HG03139 (cell line): ENCODE measurements at regions not wholly inside any gene's neighbourhood (a gene's known extent, or its start where the extent isn't known, plus 50 kb on each side); places are given as distances from the start of the nearest gene placed in this dataset.
A peak's percentile ranks its signal among the peaks of the same experiment; 100 is the strongest.

Source experiments
- ATAC-seq: cut with Tn5 transposase; IDR thresholded peaks from one replicate; pipeline ENCODE4 v1.9.1; 2021; ENCODE audit not compliant: unreplicated experiment

- ATAC-seq: no peak
These were observed 976.4 kb upstream of the SEL1L start for GRCh38 chr14:82510007-82510406.

- ATAC-seq: no peak
These were observed 977.7 kb upstream of the SEL1L start for GRCh38 chr14:82511399-82511798.

GRCh38 chr14:82520765-82521164 is 987.1 kb upstream of the SEL1L start:
- no peak for ATAC-seq

- no peak for ATAC-seq
These were observed 987.5 kb upstream of the SEL1L start for GRCh38 chr14:82521191-82521590.

- no peak for ATAC-seq
These were observed 994.4 kb upstream of the SEL1L start for GRCh38 chr14:82528016-82528415.

- ATAC-seq: no peak
These were observed 999.7 kb upstream of the SEL1L start for GRCh38 chr14:82533351-82533750.

GRCh38 chr14:82536566-82536965 is 1002.9 kb upstream of the SEL1L start:
- ATAC-seq: no peak

- no peak for ATAC-seq
These were observed 1004.2 kb upstream of the SEL1L start for GRCh38 chr14:82537831-82538230.

GRCh38 chr14:82546401-82546800 is 1012.7 kb upstream of the SEL1L start:
- ATAC-seq: no peak

- ATAC-seq: no peak
These were observed 1015.8 kb upstream of the SEL1L start for GRCh38 chr14:82549306-82549990.

- ATAC-seq: no peak
These were observed 1029.2 kb upstream of the SEL1L start for GRCh38 chr14:82562881-82563280.

- ATAC-seq: no peak
These were observed 1032.2 kb upstream of the SEL1L start for GRCh38 chr14:82565825-82566224.

- no peak for ATAC-seq
These were observed 1053.6 kb upstream of the SEL1L start for GRCh38 chr14:82587226-82587625.

GRCh38 chr14:82595466-82595865 is 1061.8 kb upstream of the SEL1L start:
- ATAC-seq: no peak

- no peak for ATAC-seq
These were observed 1069.1 kb upstream of the SEL1L start for GRCh38 chr14:82602794-82603193.

- no peak for ATAC-seq
These were observed 1071.2 kb upstream of the SEL1L start for GRCh38 chr14:82604819-82605218.

GRCh38 chr14:82621881-82622450 is 1088.3 kb upstream of the SEL1L start:
- ATAC-seq: no peak

- no peak for ATAC-seq
These were observed 1092.8 kb upstream of the SEL1L start for GRCh38 chr14:82626156-82627066.

GRCh38 chr14:82635915-82636314 is 1102.3 kb upstream of the SEL1L start:
- no peak for ATAC-seq

GRCh38 chr14:82636426-82636825 is 1102.8 kb upstream of the SEL1L start:
- ATAC-seq: no peak

- no peak for ATAC-seq
These were observed 1107.4 kb upstream of the SEL1L start for GRCh38 chr14:82641050-82641540.

GRCh38 chr14:82642425-82642824 is 1108.8 kb upstream of the SEL1L start:
- ATAC-seq: peak; percentile 76
